Suppressor macrophage (primary cell): ENCODE measurements at regions not wholly inside any gene's neighbourhood (a gene's known extent, or its start where the extent isn't known, plus 50 kb on each side); places are given as distances from the start of the nearest gene placed in this dataset.
"Not testable (repeated sequence)": the region's sequence is repeated elsewhere in the genome, so short reads cannot be mapped to it uniquely, and the experiment has no call there.

Experiments used
- DNase-seq, 4 experiments: peaks; one replicate each; pipeline ENCODE4 v3.0.0-alpha.2; 2020 to 2022

DNA sequence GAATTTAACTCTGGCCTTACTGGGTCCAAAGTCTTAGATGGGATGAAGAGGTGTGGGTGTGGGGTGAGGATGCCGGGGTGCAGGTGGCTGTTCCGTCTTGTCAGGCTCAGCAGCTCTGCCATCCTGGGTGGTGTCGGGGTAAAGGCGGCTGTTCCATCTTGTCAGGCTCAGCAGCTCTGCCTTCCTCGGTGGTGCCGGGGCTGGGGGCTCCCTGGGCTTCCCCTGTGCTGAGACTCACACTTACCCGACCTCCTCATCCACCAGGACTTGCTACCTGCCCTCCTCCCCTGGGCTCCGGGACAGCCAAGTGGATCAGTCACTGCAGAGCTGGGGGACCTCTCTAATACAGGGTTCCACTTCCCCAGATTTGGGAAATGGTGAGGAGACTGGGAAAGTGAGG lies 244.3 kb upstream of the SHH start:
- no peak for DNase-seq

DNA sequence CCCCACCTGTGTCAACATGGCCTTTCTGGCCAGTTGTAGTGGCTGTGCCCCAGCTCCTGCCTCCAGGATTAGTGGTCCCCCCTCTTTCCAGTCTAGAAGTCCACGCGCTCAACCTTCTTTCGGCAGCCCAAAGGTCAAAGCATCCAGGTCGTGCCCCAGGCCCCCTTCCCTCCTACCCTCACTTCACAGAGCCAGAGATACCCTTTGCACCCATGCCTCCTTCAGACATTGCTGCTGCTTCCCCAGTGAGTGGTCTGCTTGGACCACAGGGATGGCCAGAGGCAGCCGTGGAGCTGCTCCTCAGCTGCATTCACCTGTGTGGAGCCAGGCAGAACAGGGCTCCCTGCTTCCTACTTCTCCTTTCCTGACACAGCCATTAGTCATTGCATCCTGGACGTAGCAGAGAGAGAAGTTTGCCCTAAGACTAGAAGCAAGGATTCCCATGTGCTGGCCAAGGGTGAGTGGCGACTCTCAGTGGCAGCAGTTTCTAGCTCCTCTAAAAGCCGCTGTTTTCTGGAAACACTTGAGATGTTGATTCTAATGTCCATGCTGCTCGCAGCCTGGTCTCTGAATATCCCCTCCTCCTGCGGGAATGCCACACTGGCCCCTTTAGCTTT lies 243.1 kb upstream of the SHH start:
- peak in 1 of 4 experiments; percentile 2 for DNase-seq

DNA sequence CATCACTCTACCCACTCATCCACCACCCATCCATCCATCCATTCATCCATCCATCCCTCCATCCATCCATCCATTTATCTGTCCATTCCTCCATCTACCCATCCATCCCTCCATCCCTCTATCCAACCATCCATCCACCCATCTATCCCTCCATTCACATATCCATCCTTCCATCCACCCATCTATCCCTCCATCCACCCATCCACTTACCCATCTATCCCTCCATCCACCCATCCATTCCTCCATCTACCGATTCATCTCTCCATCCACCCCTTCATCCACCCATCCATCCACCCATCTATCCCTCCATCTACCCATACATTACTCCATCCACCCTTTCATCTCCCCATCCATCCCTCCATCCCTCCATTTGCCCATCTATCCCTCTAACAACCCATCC lies 239.6 kb upstream of the SHH start:
- DNase-seq, result no peak

GRCh38 chr7:156050636-156051569 lies 238.6 kb upstream of the SHH start:
- DNase-seq, result no peak

GRCh38 chr7:156049366-156049765 lies 237.1 kb upstream of the SHH start:
- no peak for DNase-seq

DNA sequence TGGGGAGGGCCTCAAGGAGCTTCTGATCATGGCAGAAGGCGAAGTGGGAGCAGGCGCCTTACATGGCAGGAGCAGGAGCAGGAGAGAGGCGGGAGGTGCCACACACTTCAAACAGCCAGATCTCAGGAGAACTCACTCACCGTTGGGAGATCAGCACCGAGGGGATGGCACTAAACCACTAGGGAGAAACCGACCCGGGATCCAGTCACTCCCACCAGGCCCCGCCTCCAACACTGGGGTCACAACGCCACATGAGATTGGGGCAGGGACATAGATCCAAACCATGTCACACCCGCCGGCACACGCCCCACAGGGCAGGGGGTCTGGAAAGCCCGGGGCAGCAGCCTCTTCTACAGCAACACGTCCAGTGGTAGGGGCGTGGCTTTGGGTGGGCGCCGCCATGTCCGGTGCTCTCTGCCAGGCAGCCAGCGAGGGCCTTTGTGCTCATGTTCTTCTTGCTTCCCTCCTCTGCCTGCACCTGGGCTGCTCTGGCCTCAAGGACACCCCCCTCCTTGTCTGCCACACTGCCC lies 233.8 kb upstream of the SHH start:
- no peak for DNase-seq

GRCh38 chr7:156043416-156044178 lies 231.3 kb upstream of the SHH start:
- no peak for DNase-seq

DNA sequence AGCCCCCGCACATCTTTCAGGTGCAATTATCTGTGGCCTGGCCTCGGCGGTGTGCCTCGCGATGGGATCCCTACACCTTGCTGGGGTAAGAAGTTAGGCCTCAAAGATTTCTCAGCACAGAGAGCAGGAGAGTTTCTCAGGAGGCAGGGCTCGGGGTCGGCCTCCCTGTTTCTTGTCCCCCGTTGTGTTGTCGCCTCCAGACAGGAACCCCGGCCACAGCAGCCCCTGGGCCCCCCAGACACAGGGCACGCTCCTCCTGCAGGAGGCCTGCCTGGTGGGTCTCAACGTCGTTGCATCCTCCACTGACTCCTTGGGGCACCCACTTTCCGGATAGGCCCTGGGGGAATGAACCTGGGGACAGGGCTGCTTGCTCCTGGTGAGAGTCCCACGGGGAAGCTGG lies 229.1 kb upstream of the SHH start:
- no peak for DNase-seq

- no peak for DNase-seq
These were observed 227.9 kb upstream of the SHH start for GRCh38 chr7:156039971-156040677.

GRCh38 chr7:156039194-156039593 lies 226.9 kb upstream of the SHH start:
- DNase-seq, result no peak

- DNase-seq, result no peak
These were observed 226.1 kb upstream of the SHH start for GRCh38 chr7:156038345-156038744.

- DNase-seq, result no peak
These were observed 223.9 kb upstream of the SHH start for GRCh38 chr7:156036153-156036552.

- not testable (repeated sequence) for DNase-seq
These were observed 223.1 kb upstream of the SHH start for GRCh38 chr7:156035387-156035786.

- peak; percentile 62 to 80 (median 74) for DNase-seq
These were observed 222.1 kb upstream of the SHH start for GRCh38 chr7:156034397-156034796.

DNA sequence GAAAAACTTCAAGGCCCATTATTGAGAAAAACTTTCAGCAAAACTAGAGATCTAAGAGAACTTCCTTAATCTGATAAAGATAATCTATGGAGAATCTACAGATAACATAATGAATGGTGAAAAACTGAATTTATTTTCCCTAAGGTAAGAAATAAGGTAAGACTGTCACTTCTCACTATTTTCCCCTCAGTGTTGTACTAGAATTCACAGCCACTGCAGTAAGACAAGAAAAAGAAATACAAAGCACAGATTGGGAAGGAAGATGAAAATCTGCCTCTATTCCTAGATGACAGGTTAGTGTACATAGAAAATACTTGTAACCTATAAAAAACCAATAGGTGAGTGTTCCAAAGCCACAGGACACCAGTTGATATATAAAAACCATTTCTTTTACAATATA lies 220.7 kb upstream of the SHH start:
- no peak for DNase-seq

GRCh38 chr7:156031679-156032478 lies 219.6 kb upstream of the SHH start:
- no peak for DNase-seq

DNA sequence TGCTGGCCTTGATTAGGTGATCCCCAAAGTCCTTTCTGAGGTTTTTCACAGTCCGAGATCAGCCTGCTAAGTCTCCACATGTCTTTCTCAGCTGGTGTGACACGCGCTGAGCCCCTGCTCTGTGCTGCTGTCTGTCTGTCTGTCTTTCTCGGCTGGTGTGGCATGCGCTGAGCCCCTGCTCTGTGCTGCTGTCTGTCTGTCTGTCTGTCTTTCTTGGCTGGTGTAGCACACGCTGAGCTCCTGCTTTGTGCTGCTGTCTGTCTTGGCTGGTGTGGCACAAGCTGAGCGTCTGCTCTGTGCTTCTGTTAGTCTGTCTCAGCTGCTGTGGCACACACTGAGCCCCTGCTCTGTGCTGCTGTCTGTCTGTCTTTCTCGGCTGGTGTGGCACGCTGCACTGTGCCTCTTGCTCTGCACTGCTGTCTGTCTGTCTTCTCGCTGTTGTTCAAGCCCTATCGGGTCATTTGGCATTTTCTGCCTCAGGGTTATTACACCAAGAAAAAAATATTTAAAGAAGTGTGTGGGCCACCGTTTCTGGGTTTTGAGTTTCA lies 217.3 kb upstream of the SHH start:
- DNase-seq, result no peak

- DNase-seq, result no peak
These were observed 216.3 kb upstream of the SHH start for GRCh38 chr7:156028521-156028920.

- DNase-seq, result no peak
These were observed 215.6 kb upstream of the SHH start for GRCh38 chr7:156027821-156028220.

DNA sequence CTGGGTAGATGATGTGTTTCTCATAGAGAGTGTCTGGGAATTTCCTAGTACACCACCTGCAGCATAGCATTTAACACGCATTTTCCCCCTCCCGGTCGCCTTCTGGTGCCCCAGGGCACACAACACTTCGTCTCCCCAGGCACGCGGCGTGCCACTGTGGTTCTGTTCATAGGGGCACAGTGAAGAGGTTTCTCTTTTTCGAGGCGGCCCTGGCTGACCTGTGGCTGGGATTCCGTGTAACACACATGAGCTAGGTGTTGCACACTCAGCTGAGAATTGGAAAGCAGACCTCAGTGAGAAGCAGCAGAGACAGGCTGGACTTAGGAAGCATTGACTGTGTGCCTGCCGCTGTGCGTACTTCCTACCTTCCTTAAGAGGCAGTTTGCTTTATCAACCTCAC lies 214.3 kb upstream of the SHH start:
- DNase-seq, result no peak

GRCh38 chr7:156026076-156026600 lies 213.9 kb upstream of the SHH start:
- no peak for DNase-seq
